B cell (primary cell): ENCODE measurements at regions not wholly inside any gene's neighbourhood (a gene's known extent, or its start where the extent isn't known, plus 50 kb on each side); places are given as distances from the start of the nearest gene placed in this dataset.

ENCODE experiments used
- ATAC-seq: fragments of 200-7000 bp; cut with Tn5 transposase; one replicate; pipeline ENCODE4 v1.10.0; 2021; ENCODE audit warnings: low read depth, mild to moderate bottlenecking, moderate number of reproducible peaks, moderate library complexity
- CTCF ChIA-PET: fragments of 350-600 bp; sonication (Branson Sonifier 250); formaldehyde crosslinking; loops from one replicate; lab custom pipeline; 2021; ENCODE audit warnings: antibody characterized with exemption, inconsistent platforms; lab: Charles Lee
- POLR2A ChIA-PET: fragments of 350-600 bp; sonication (Branson Sonifier 250); formaldehyde crosslinking; loops from one replicate; lab custom pipeline; 2021; ENCODE audit warnings: antibody characterized with exemption; lab: Charles Lee
- DNase-seq: peaks from one replicate; pipeline ENCODE4 v3.0.0; 2013
- H2AFZ ChIP-seq: 2 replicates; pipeline ENCODE4 v1.6.1; 2012; ENCODE audit warnings: mild to moderate bottlenecking, low read depth, low read length; ENCODE audit not compliant: insufficient read depth, poor library complexity, severe bottlenecking
- H3K27ac ChIP-seq, 2 donors: 1 replicate in 1 of 2; 2 replicates in 1 of 2; pipeline ENCODE4 v1.5.1; 2012 to 2013; ENCODE audit warnings: low read length in 2 of 2, mild to moderate bottlenecking in 2 of 2, moderate library complexity in 1 of 2
- H3K27me3 ChIP-seq, 4 experiments: fragments of 200-600 bp in 1 of 4; sonication (generic) in 1 of 4; replicated peaks in 1 of 4; 1 replicate in 2 of 4; 2 replicates in 2 of 4; pipeline versions ENCODE4 v1.6.1 to v1.7.0; 2013 to 2016; ENCODE audit warnings: low read length in 3 of 4, mild to moderate bottlenecking in 2 of 4, mixed read lengths in 1 of 4, moderate library complexity in 1 of 4; ENCODE audit not compliant: insufficient read depth in 4 of 4, control insufficient read depth in 3 of 4; ENCODE audit errors: control extremely low read depth in 1 of 4
- H3K36me3 ChIP-seq, 2 experiments: replicated peaks in 1 of 2; 1 replicate in 1 of 2; 2 replicates in 1 of 2; pipeline versions ENCODE4 v1.6.1 to v1.7.1; 2013; ENCODE audit warnings: low read length in 1 of 2; ENCODE audit not compliant: insufficient read depth in 2 of 2, control insufficient read depth in 1 of 2; ENCODE audit errors: control extremely low read depth in 1 of 2, extremely low read depth in 1 of 2
- H3K4me1 ChIP-seq, 2 donors: fragments of 200-600 bp in 1 of 2; sonication (generic) in 1 of 2; 1 replicate in 1 of 2; 2 replicates in 1 of 2; pipeline versions ENCODE4 v1.5.1 to v1.6.1; 2013 to 2017; ENCODE audit warnings: low read length in 2 of 2; ENCODE audit not compliant: control insufficient read depth in 2 of 2, insufficient read depth in 2 of 2
- H3K4me2 ChIP-seq: replicated peaks from 2 replicates; pipeline ENCODE3; 2012; ENCODE audit warnings: mild to moderate bottlenecking, low read depth, low read length; ENCODE audit not compliant: poor library complexity, severe bottlenecking
- H3K4me3 ChIP-seq, 5 experiments: fragments of 200-600 bp in 1 of 5; sonication (generic) in 1 of 5; 1 replicate in 3 of 5; 2 replicates in 2 of 5; pipeline versions ENCODE4 v1.5.1 to v1.7.0; 2011 to 2016; ENCODE audit warnings: low read length in 4 of 5, mild to moderate bottlenecking in 4 of 5, low read depth in 2 of 5, control low read depth in 1 of 5, moderate library complexity in 1 of 5; ENCODE audit not compliant: insufficient read depth in 1 of 5; ENCODE audit errors: control extremely low read depth in 1 of 5, extremely low read depth in 1 of 5
- H3K79me2 ChIP-seq: fragments of 200-600 bp; sonication (generic); one replicate; pipeline ENCODE4 v1.6.0; 2016; ENCODE audit warnings: low read length; ENCODE audit not compliant: control insufficient read depth, insufficient read depth
- H3K9ac ChIP-seq: fragments of 200-600 bp; sonication (generic); 2 replicates; pipeline ENCODE4 v1.6.1; 2017; ENCODE audit warnings: mild to moderate bottlenecking, low read length, moderate library complexity
- H3K9me3 ChIP-seq, 3 donors: one replicate each; pipeline versions ENCODE4 v1.6.1 to v1.7.1; 2013; ENCODE audit warnings: low read length in 2 of 3; ENCODE audit not compliant: control insufficient read depth in 2 of 3, insufficient read depth in 1 of 3; ENCODE audit errors: control extremely low read depth in 1 of 3
- H4K20me1 ChIP-seq: 2 replicates; pipeline ENCODE4 v1.6.0; 2012; ENCODE audit warnings: mild to moderate bottlenecking, low read length; ENCODE audit not compliant: insufficient read depth, control insufficient read depth, poor library complexity, severe bottlenecking
- H3K27ac Mint-ChIP-seq: one replicate; pipeline ENCODE4 v1.8.0; 2021; ENCODE audit warnings: mixed read lengths
- H3K27me3 Mint-ChIP-seq: one replicate; pipeline ENCODE4 v1.8.0; 2021; ENCODE audit warnings: mixed read lengths
- H3K4me1 Mint-ChIP-seq: one replicate; pipeline ENCODE4 v1.8.0; 2021; ENCODE audit warnings: mixed read lengths
- H3K4me3 Mint-ChIP-seq: one replicate; pipeline ENCODE4 v1.8.0; 2021; ENCODE audit warnings: mixed read lengths
- H3K9me3 Mint-ChIP-seq: one replicate; pipeline ENCODE4 v1.8.0; 2022; ENCODE audit warnings: mixed read lengths; ENCODE audit not compliant: insufficient read depth
- EZH2 ChIP-seq: IDR thresholded peaks from 2 replicates; pipeline ENCODE4 v1.6.1; 2012; ENCODE audit warnings: borderline replicate concordance, low read depth, mild to moderate bottlenecking, moderate library complexity, low read length; ENCODE audit not compliant: insufficient read depth, poor library complexity, severe bottlenecking
- WGBS: methylation state at CpG from one replicate; pipeline ENCODE4 v1.1.5; 2013; ENCODE audit warnings: missing lambda C conversion rate; ENCODE audit not compliant: insufficient coverage; 5-methylcytosine and 5-hydroxymethylcytosine counted together
- intact Hi-C: fragments of 100-400 bp; cut with micrococcal nuclease; formaldehyde crosslinking; loops from one replicate; pipeline ENCODE4 v1.10.0; 2022
- TF ChIP-seq, protein P1 (sequence below): fragments of 200-600 bp; IDR thresholded peaks from one replicate; pipeline ENCODE4 v1.8.0; 2022; ENCODE audit warnings: antibody characterized with exemption, mild to moderate bottlenecking

DNA sequence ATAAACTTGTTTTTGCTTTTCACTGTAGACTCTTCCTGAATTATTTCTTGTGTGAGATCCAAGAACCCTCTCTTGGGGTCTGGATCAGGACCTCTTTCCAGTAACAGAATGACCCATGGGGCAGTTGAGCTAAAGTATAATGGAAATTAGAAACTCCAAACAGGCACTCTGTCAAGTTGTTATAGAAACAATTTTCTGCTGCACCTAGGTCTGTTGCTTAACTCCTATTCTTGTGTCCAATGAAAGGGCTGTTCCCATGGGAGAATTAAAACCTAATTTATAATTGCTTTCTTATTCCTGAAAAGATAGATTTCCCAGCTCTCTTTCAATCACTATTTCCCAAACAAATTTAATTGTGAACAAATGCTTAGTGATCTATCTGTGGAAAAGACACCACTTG lies 1341.3 kb upstream of the PIK3C3 start:
- Histone ChIP-seq H3K9ac (no peak overlapping the region), H3K36me3 (no peaks in the 10 kb centered on the region), H4K20me1 (no peaks in the 10 kb centered on the region), H3K4me1 (no peaks in the 10 kb centered on the region), H3K9me3 (no peaks in the 10 kb centered on the region), H2AFZ (no peak overlapping the region), H3K4me3 (no peak overlapping the region), H3K4me2 (no peak overlapping the region), H3K79me2 (no peaks in the 10 kb centered on the region), H3K27ac (no peak overlapping the region), H3K27me3 (no peaks in the 10 kb centered on the region)
- TF ChIP-seq EZH2 = no peak
- TF ChIP-seq, protein P1, sequence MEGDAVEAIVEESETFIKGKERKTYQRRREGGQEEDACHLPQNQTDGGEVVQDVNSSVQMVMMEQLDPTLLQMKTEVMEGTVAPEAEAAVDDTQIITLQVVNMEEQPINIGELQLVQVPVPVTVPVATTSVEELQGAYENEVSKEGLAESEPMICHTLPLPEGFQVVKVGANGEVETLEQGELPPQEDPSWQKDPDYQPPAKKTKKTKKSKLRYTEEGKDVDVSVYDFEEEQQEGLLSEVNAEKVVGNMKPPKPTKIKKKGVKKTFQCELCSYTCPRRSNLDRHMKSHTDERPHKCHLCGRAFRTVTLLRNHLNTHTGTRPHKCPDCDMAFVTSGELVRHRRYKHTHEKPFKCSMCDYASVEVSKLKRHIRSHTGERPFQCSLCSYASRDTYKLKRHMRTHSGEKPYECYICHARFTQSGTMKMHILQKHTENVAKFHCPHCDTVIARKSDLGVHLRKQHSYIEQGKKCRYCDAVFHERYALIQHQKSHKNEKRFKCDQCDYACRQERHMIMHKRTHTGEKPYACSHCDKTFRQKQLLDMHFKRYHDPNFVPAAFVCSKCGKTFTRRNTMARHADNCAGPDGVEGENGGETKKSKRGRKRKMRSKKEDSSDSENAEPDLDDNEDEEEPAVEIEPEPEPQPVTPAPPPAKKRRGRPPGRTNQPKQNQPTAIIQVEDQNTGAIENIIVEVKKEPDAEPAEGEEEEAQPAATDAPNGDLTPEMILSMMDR = no peak
- Mint-ChIP-seq H3K9me3 (no peaks in the 10 kb centered on the region), H3K27ac (no peak overlapping the region), H3K4me1 (no peaks in the 10 kb centered on the region), H3K27me3 (no peaks in the 10 kb centered on the region), H3K4me3 (no peak overlapping the region)
- POLR2A ChIA-PET = no interaction called here
- ATAC-seq = no peak
- intact Hi-C loops = no loop called here
- DNase-seq = no peak
- CTCF ChIA-PET = no interaction called here

DNA sequence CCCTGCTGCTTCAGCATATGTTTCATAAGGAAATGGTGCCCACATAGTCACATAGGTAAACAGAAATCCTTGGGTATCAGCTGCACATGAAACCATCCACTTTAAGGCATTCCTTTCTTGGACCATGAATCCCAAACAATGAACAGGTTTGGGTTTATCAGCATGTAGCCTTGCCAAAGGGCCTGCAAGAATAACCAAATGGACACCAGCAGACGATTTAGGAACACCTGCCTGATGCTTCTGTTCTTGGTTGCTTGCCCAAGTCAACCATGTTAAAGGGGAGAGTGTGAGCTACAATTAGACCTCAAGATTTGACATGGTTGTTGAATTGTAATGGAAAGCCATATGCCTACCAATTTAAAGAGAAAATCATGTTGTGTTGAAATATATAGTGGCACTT lies 1342.7 kb upstream of the PIK3C3 start:
- no peaks in the 10 kb centered on the region for H3K4me1 Mint-ChIP-seq
- Histone ChIP-seq H3K36me3 (no peaks in the 10 kb centered on the region), H3K27ac (no peak overlapping the region), H3K9me3 (no peaks in the 10 kb centered on the region), H3K27me3 (no peaks in the 10 kb centered on the region), H4K20me1 (no peaks in the 10 kb centered on the region), H3K9ac (no peak overlapping the region), H3K4me1 (no peaks in the 10 kb centered on the region), H2AFZ (no peak overlapping the region), H3K4me3 (no peak overlapping the region), H3K4me2 (no peak overlapping the region), H3K79me2 (no peaks in the 10 kb centered on the region)
- no peak overlapping the region for H3K27ac Mint-ChIP-seq
- TF ChIP-seq EZH2 = no peak
- TF ChIP-seq, protein P1 = no peak
- H3K4me3 Mint-ChIP-seq = no peak overlapping the region
- CTCF ChIA-PET = no interaction called here
- POLR2A ChIA-PET = no interaction called here
- no peaks in the 10 kb centered on the region for H3K9me3 Mint-ChIP-seq
- DNase-seq = no peak
- no peaks in the 10 kb centered on the region for H3K27me3 Mint-ChIP-seq
- no peak for ATAC-seq
- WGBS = 50% methylated on average over 1 of the region's 1 CpG
- intact Hi-C loops = no loop called here
